GM23338 (cell line): ENCODE measurements at regions not wholly inside any gene's neighbourhood (a gene's known extent, or its start where the extent isn't known, plus 50 kb on each side); places are given as distances from the start of the nearest gene placed in this dataset.

Source experiments
- ATAC-seq: fragments of 200-7000 bp; cut with Tn5 transposase; 3 replicates; pipeline ENCODE4 v1.9.1; 2020
- DNase-seq: peaks from one replicate; pipeline ENCODE4 v3.0.0-alpha.2; 2015; ENCODE audit warnings: low spot score
- H2AFZ ChIP-seq: fragments of 200-600 bp; sonication (generic); 2 replicates; pipeline ENCODE4 v1.8.0; 2016; ENCODE audit warnings: antibody characterized with exemption, mild to moderate bottlenecking, moderate library complexity
- H3F3A ChIP-seq: fragments of 200-600 bp; sonication (generic); replicated peaks from 2 replicates; pipeline ENCODE4 v1.8.0; 2017; ENCODE audit warnings: antibody characterized with exemption, mixed run types, low read depth
- H3K27ac ChIP-seq: fragments of 200-600 bp; sonication (generic); 2 replicates; pipeline ENCODE4 v1.6.1; 2016; ENCODE audit warnings: low read depth
- H3K27me3 ChIP-seq: fragments of 200-600 bp; sonication (generic); 2 replicates; pipeline ENCODE4 v1.8.0; 2016; ENCODE audit warnings: mild to moderate bottlenecking, mixed run types, moderate library complexity; ENCODE audit not compliant: insufficient read depth
- H3K36me3 ChIP-seq: fragments of 200-600 bp; sonication (generic); 2 replicates; pipeline ENCODE4 v1.8.0; 2016; ENCODE audit warnings: mild to moderate bottlenecking; ENCODE audit not compliant: insufficient read depth
- H3K4me1 ChIP-seq: fragments of 200-600 bp; sonication (generic); 2 replicates; pipeline ENCODE4 v1.8.0; 2016; ENCODE audit warnings: mild to moderate bottlenecking, moderate library complexity; ENCODE audit not compliant: insufficient read depth
- H3K4me2 ChIP-seq: fragments of 200-600 bp; sonication (generic); 2 replicates; pipeline ENCODE4 v1.7.1; 2017; ENCODE audit warnings: mixed run types
- H3K4me3 ChIP-seq: fragments of 200-600 bp; sonication (generic); 2 replicates; pipeline ENCODE4 v1.6.1; 2016; ENCODE audit warnings: mixed run types
- H3K79me2 ChIP-seq: fragments of 200-600 bp; sonication (generic); replicated peaks from 2 replicates; pipeline ENCODE4 v1.8.0; 2017; ENCODE audit warnings: mild to moderate bottlenecking; ENCODE audit not compliant: insufficient read depth
- H3K9me2 ChIP-seq: fragments of 200-600 bp; sonication (generic); 2 replicates; pipeline ENCODE4 v1.8.0; 2017; ENCODE audit not compliant: insufficient read depth
- H4K20me1 ChIP-seq: fragments of 200-600 bp; sonication (generic); replicated peaks from 2 replicates; pipeline ENCODE4 v1.8.0; 2017; ENCODE audit warnings: mild to moderate bottlenecking; ENCODE audit not compliant: insufficient read depth
- H3K27ac Mint-ChIP-seq: 2 replicates; pipeline ENCODE4 v1.8.0; 2020; ENCODE audit warnings: inconsistent platforms, mild to moderate bottlenecking, moderate library complexity, mixed read lengths
- H3K27me3 Mint-ChIP-seq: 3 replicates; pipeline ENCODE4 v1.8.0; 2022; ENCODE audit warnings: low read depth, mild to moderate bottlenecking, moderate library complexity, mixed read lengths, inconsistent platforms; ENCODE audit not compliant: insufficient read depth, poor library complexity
- H3K36me3 Mint-ChIP-seq: 3 replicates; pipeline ENCODE4 v1.8.0; 2021; ENCODE audit warnings: low read depth, mild to moderate bottlenecking, inconsistent platforms, moderate library complexity, mixed read lengths
- H3K4me1 Mint-ChIP-seq: 3 replicates; pipeline ENCODE4 v1.8.0; 2020; ENCODE audit warnings: mild to moderate bottlenecking, inconsistent platforms, mixed read lengths
- H3K4me3 Mint-ChIP-seq: 3 replicates; pipeline ENCODE4 v1.8.0; 2021; ENCODE audit warnings: moderate library complexity, mild to moderate bottlenecking, inconsistent platforms, mixed read lengths
- H3K9me3 Mint-ChIP-seq: 3 replicates; pipeline ENCODE4 v1.8.0; 2020; ENCODE audit warnings: moderate library complexity, mild to moderate bottlenecking, inconsistent platforms, mixed read lengths
- ETS1 ChIP-seq: IDR thresholded peaks from 2 replicates; pipeline ENCODE4 v1.6.1; 2016; ENCODE audit warnings: antibody characterized with exemption
- POLR2AphosphoS5 ChIP-seq: IDR thresholded peaks from 2 replicates; pipeline ENCODE4 v1.6.1; 2016; ENCODE audit warnings: antibody characterized with exemption, low read depth
- ZNF462 ChIP-seq: fragments of 250-450 bp; sonication (Bioruptor Pico); IDR thresholded peaks from 2 replicates; pipeline ENCODE4 v1.5.0; 2020; ENCODE audit warnings: mild to moderate bottlenecking, moderate library complexity

- TF ChIP-seq ZNF462 (CRISPR knock-in tag) (no peak), POLR2AphosphoS5 (no peak)
These were observed 214.3 kb downstream of the NEBL start (continued) for GRCh38 chr10:20682782-20683181.

- Mint-ChIP-seq H3K36me3 (no peaks in the 10 kb centered on the region), H3K4me1 (peaks cover 4% of the 10 kb centered on the region; the same call in 2 of the 3 replicates), H3K27ac (no peak overlapping the region; the same call in 1 of the 2 replicates), H3K9me3 (peaks cover 3% of the 10 kb centered on the region; the same call in 2 of the 3 replicates), H3K4me3 (no peak overlapping the region), H3K27me3 (no peaks in the 10 kb centered on the region)
- Histone ChIP-seq H2AFZ (no peak overlapping the region), H3K27me3 (no peaks in the 10 kb centered on the region), H4K20me1 (no peaks in the 10 kb centered on the region), H3K9me2 (peaks cover 4% of the 10 kb centered on the region; the same call in 1 of the 2 replicates), H3K4me2 (no peak overlapping the region), H3K4me1 (no peaks in the 10 kb centered on the region), H3K36me3 (0 out of 2 replicates have a peak, but pooled peaks cover 2% of the 10 kb centered on the region), H3K79me2 (no peaks in the 10 kb centered on the region), H3F3A (no peaks in the 10 kb centered on the region), H3K27ac (no peak overlapping the region), H3K4me3 (no peak overlapping the region)
- ATAC-seq (no peak), DNase-seq (no peak)
- no peak for TF ChIP-seq ETS1
These were observed 219.8 kb downstream of the NEBL start for GRCh38 chr10:20677340-20677739.
